Left lung (tissue), 4 donors: ENCODE measurements at regions not wholly inside any gene's neighbourhood (a gene's known extent, or its start where the extent isn't known, plus 50 kb on each side); places are given as distances from the start of the nearest gene placed in this dataset.

Experiments used
- ATAC-seq: fragments of 200-7000 bp; cut with Tn5 transposase; one replicate; pipeline ENCODE4 v1.9.1; 2020; ENCODE audit warnings: moderate library complexity
- DNase-seq, 4 donors: peaks; one replicate each; pipeline ENCODE4 v3.0.0-alpha.2; 2013 to 2020
- H3K27ac ChIP-seq, 2 donors: fragments of 200-600 bp; sonication (generic) in 1 of 2; one replicate each; pipeline versions ENCODE4 v1.5.0 to v1.8.0; 2020 to 2021
- H3K27me3 ChIP-seq, 2 donors: fragments of 200-600 bp; sonication (generic) in 1 of 2; one replicate each; pipeline versions ENCODE4 v1.5.0 to v1.8.0; 2020 to 2021
- H3K36me3 ChIP-seq, 2 donors: fragments of 200-600 bp; sonication (generic) in 1 of 2; one replicate each; pipeline versions ENCODE4 v1.5.0 to v1.8.0; 2020 to 2021
- H3K4me1 ChIP-seq, 2 donors: fragments of 200-600 bp; one replicate each; pipeline ENCODE4 v1.8.0; 2021
- H3K4me3 ChIP-seq, 2 donors: fragments of 200-600 bp; sonication (generic) in 1 of 2; one replicate each; pipeline versions ENCODE4 v1.5.0 to v1.8.0; 2020 to 2021; ENCODE audit warnings: mild to moderate bottlenecking in 1 of 2
- H3K9me3 ChIP-seq, 2 donors: fragments of 200-600 bp; sonication (generic) in 1 of 2; one replicate each; pipeline versions ENCODE4 v1.5.0 to v1.8.0; 2020 to 2021
- CTCF ChIP-seq, 2 donors: fragments of 200-600 bp; sonication (generic) in 1 of 2; IDR thresholded peaks; one replicate each; pipeline versions ENCODE4 v1.5.0 to v1.8.0; 2021; ENCODE audit warnings: antibody characterized with exemption in 2 of 2
- intact Hi-C, 2 donors: fragments of 100-400 bp; cut with DNase I; formaldehyde crosslinking; loops; one replicate each; pipeline versions ENCODE4 v1.11.2 to v1.14.2; 2022
- donor health status: DM: no; HTN: yes; CAD: no.
- donor health status: DM: no; HTN: no; CAD: no.

GRCh38 chr2:106704798-106705197 lies 181.2 kb downstream of the ST6GAL2 start:
- intact Hi-C loops, result no loop called here
- ATAC-seq, result no peak
- TF ChIP-seq CTCF (IDR thresholded peaks at IDR 0.05), result no peak

GRCh38 chr2:106705877-106706276 lies 180.1 kb downstream of the ST6GAL2 start:
- no peak for DNase-seq
- H3K9me3 ChIP-seq, result no peaks in the 10 kb centered on the region
- no peak overlapping the region for H3K27ac ChIP-seq

More at GRCh38 chr2:106704798-106705197, 181.2 kb downstream of the ST6GAL2 start:
- no peak for DNase-seq
- Histone ChIP-seq H3K4me3 (no peak overlapping the region), H3K27me3 (no peaks in the 10 kb centered on the region), H3K9me3 (no peaks in the 10 kb centered on the region), H3K27ac (no peak overlapping the region), H3K4me1 (no peaks in the 10 kb centered on the region), H3K36me3 (no peaks in the 10 kb centered on the region)

GRCh38 chr2:106706283-106706682 lies 179.7 kb downstream of the ST6GAL2 start:
- DNase-seq (no peak), ATAC-seq (no peak)
- Histone ChIP-seq H3K36me3 (no peaks in the 10 kb centered on the region), H3K4me1 (no peaks in the 10 kb centered on the region), H3K4me3 (no peak overlapping the region), H3K27ac (no peak overlapping the region), H3K27me3 (no peaks in the 10 kb centered on the region), H3K9me3 (peaks cover 0 to 4% of the 10 kb centered on the region in 2 donors)
- intact Hi-C loops, result no loop called here
- TF ChIP-seq CTCF (IDR thresholded peaks at IDR 0.05), result no peak

More at GRCh38 chr2:106705877-106706276, 180.1 kb downstream of the ST6GAL2 start:
- no peaks in the 10 kb centered on the region for H3K36me3 ChIP-seq
- ATAC-seq, result no peak
- no peak overlapping the region for H3K4me3 ChIP-seq
- no peaks in the 10 kb centered on the region for H3K27me3 ChIP-seq
- intact Hi-C loops, result no loop called here
- H3K4me1 ChIP-seq, result no peaks in the 10 kb centered on the region
- TF ChIP-seq CTCF (IDR thresholded peaks at IDR 0.05), result no peak

- no peak for DNase-seq
- H3K4me3 ChIP-seq, result no peak overlapping the region
- H3K27me3 ChIP-seq, result no peaks in the 10 kb centered on the region
- H3K4me1 ChIP-seq, result no peaks in the 10 kb centered on the region
- no peak for TF ChIP-seq CTCF (IDR thresholded peaks at IDR 0.05)
- ATAC-seq, result no peak
- H3K9me3 ChIP-seq, result peaks cover 0 to 20% of the 10 kb centered on the region in 2 donors
- no peak overlapping the region for H3K27ac ChIP-seq
- intact Hi-C loops, result no loop called here
- no peaks in the 10 kb centered on the region for H3K36me3 ChIP-seq
Observed at GRCh38 chr2:106708209-106708608, 177.8 kb downstream of the ST6GAL2 start.

GRCh38 chr2:106709229-106709628 lies 176.7 kb downstream of the ST6GAL2 start:
- Histone ChIP-seq H3K27me3 (no peaks in the 10 kb centered on the region), H3K36me3 (no peaks in the 10 kb centered on the region), H3K4me1 (no peaks in the 10 kb centered on the region), H3K27ac (no peak overlapping the region), H3K4me3 (no peak overlapping the region), H3K9me3 (peaks cover 0 to 22% of the 10 kb centered on the region in 2 donors)
- ATAC-seq (no peak), DNase-seq (no peak)
- intact Hi-C loops, result no loop called here
- TF ChIP-seq CTCF (IDR thresholded peaks at IDR 0.05), result no peak
